H1 (cell line): ENCODE measurements at regions not wholly inside any gene's neighbourhood (a gene's known extent, or its start where the extent isn't known, plus 50 kb on each side); places are given as distances from the start of the nearest gene placed in this dataset.

Source experiments
- CTCF ChIA-PET: fragments of 300-600 bp; sonication (Branson Sonifier 250); formaldehyde crosslinking; loops from one replicate; lab custom pipeline; 2021; ENCODE audit not compliant: partially characterized antibody; lab: Charles Lee
- POLR2A ChIA-PET: fragments of 300-600 bp; sonication (Branson Sonifier 250); formaldehyde crosslinking; loops from one replicate; lab custom pipeline; 2021; ENCODE audit warnings: inconsistent platforms; ENCODE audit not compliant: partially characterized antibody; lab: Charles Lee
- DNase-seq, 2 experiments: peaks; one replicate each; pipeline versions ENCODE4 v3.0.0 to v3.0.0-alpha.2; 2010 to 2022; ENCODE audit warnings: low spot score in 2 of 2, low read depth in 1 of 2, mixed read lengths in 1 of 2
- FAIRE-seq: peaks from 2 replicates; lab custom pipeline; 2011; peaks lifted over from hg19 to GRCh38; lab: Jason Lieb, UNC
- H2AFZ ChIP-seq: 2 replicates; pipeline ENCODE4 v1.8.1; 2012; ENCODE audit warnings: low read length, inconsistent platforms
- H2AK5ac ChIP-seq: 2 replicates; pipeline ENCODE4 v1.6.1; 2013; ENCODE audit warnings: low read depth, low read length
- H2BK120ac ChIP-seq: replicated peaks from 2 replicates; pipeline ENCODE3; 2013; ENCODE audit warnings: low read depth, low read length, inconsistent platforms
- H2BK12ac ChIP-seq: 2 replicates; pipeline ENCODE4 v1.6.1; 2013; ENCODE audit warnings: low read depth, low read length
- H2BK15ac ChIP-seq: 2 replicates; pipeline ENCODE4 v1.6.1; 2013; ENCODE audit warnings: low read length
- H2BK20ac ChIP-seq: 2 replicates; pipeline ENCODE4 v1.6.1; 2013; ENCODE audit warnings: low read length
- H2BK5ac ChIP-seq: 2 replicates; pipeline ENCODE4 v1.6.1; 2013; ENCODE audit warnings: low read depth, low read length
- H3K14ac ChIP-seq: 2 replicates; pipeline ENCODE4 v1.6.1; 2013; ENCODE audit warnings: inconsistent platforms; ENCODE audit not compliant: insufficient read length
- H3K18ac ChIP-seq: 2 replicates; pipeline ENCODE4 v1.6.1; 2013; ENCODE audit warnings: low read length; ENCODE audit errors: extremely low read depth
- H3K23ac ChIP-seq: 2 replicates; pipeline ENCODE4 v1.6.1; 2013; ENCODE audit warnings: inconsistent platforms; ENCODE audit not compliant: insufficient read length
- H3K23me2 ChIP-seq: 2 replicates; pipeline ENCODE4 v1.6.1; 2013; ENCODE audit warnings: low read depth, low read length
- H3K27ac ChIP-seq: 2 replicates; pipeline ENCODE4 v1.6.1; 2011; ENCODE audit warnings: low read depth, low read length, inconsistent platforms
- H3K27me3 ChIP-seq, 4 experiments: replicated peaks in 1 of 4; 1 replicate in 1 of 4; 2 replicates in 3 of 4; pipeline versions ENCODE4 v1.6.1 to v1.8.1; 2011 to 2013; ENCODE audit warnings: low read length in 3 of 4, mild to moderate bottlenecking in 3 of 4, inconsistent platforms in 2 of 4, mixed read lengths in 2 of 4, moderate library complexity in 1 of 4; ENCODE audit not compliant: control insufficient read depth in 3 of 4, insufficient read depth in 3 of 4; ENCODE audit errors: extremely low read depth in 1 of 4
- H3K36me3 ChIP-seq, 4 experiments: 2 replicates each; pipeline versions ENCODE4 v1.6.1 to v1.8.1; 2011 to 2013; ENCODE audit warnings: mild to moderate bottlenecking in 4 of 4, low read length in 3 of 4, moderate library complexity in 2 of 4, control low read depth in 1 of 4, inconsistent platforms in 1 of 4; ENCODE audit not compliant: insufficient read depth in 4 of 4, control insufficient read depth in 2 of 4
- H3K4ac ChIP-seq: replicated peaks from 2 replicates; pipeline ENCODE3; 2013; ENCODE audit warnings: low read length, low read depth, mixed read lengths, inconsistent platforms; ENCODE audit not compliant: insufficient read length
- H3K4me1 ChIP-seq, 4 experiments: replicated peaks in 1 of 4; 1 replicate in 1 of 4; 2 replicates in 3 of 4; pipeline versions ENCODE4 v1.6.1 to v1.8.1; 2011 to 2013; ENCODE audit warnings: low read length in 3 of 4, inconsistent platforms in 2 of 4, mixed read lengths in 1 of 4; ENCODE audit not compliant: insufficient read depth in 4 of 4, control insufficient read depth in 3 of 4
- H3K4me2 ChIP-seq, 2 experiments: 2 replicates each; pipeline versions ENCODE4 v1.6.1 to v1.8.1; 2011 to 2013; ENCODE audit warnings: low read depth in 2 of 2, low read length in 2 of 2, control low read depth in 1 of 2, inconsistent platforms in 1 of 2, mild to moderate bottlenecking in 1 of 2; ENCODE audit not compliant: insufficient read depth in 1 of 2
- H3K4me3 ChIP-seq, 4 experiments: fragments of 200-600, 300-600 bp in 1 of 4; sonication (generic), shearing (Covaris generic), sonication (Bioruptor Twin) in 1 of 4; 2 replicates each; pipeline versions ENCODE4 v1.5.1 to v1.8.1; 2011 to 2016; ENCODE audit warnings: low read length in 4 of 4, low read depth in 3 of 4, control low read depth in 2 of 4, inconsistent platforms in 2 of 4, mild to moderate bottlenecking in 2 of 4, mixed read lengths in 1 of 4, moderate library complexity in 1 of 4; ENCODE audit not compliant: insufficient read depth in 2 of 4; ENCODE audit errors: extremely low read depth in 1 of 4
- H3K56ac ChIP-seq: replicated peaks from 2 replicates; pipeline ENCODE3; 2013; ENCODE audit warnings: low read depth, mild to moderate bottlenecking, mixed read lengths, low read length, inconsistent platforms; ENCODE audit not compliant: insufficient read length
- H3K79me1 ChIP-seq: 2 replicates; pipeline ENCODE4 v1.6.1; 2013; ENCODE audit warnings: low read depth, low read length, control low read depth
- H3K79me2 ChIP-seq, 2 experiments: 2 replicates each; pipeline versions ENCODE4 v1.6.1 to v1.8.1; 2012 to 2013; ENCODE audit warnings: low read length in 2 of 2, mild to moderate bottlenecking in 2 of 2, inconsistent platforms in 1 of 2; ENCODE audit not compliant: insufficient read depth in 2 of 2, control insufficient read depth in 1 of 2
- H3K9ac ChIP-seq, 4 experiments: replicated peaks in 1 of 4; 1 replicate in 1 of 4; 2 replicates in 3 of 4; pipeline versions ENCODE4 v1.6.1 to v1.8.1; 2011 to 2013; ENCODE audit warnings: low read depth in 3 of 4, low read length in 3 of 4, control low read depth in 2 of 4, mild to moderate bottlenecking in 2 of 4, moderate library complexity in 2 of 4, inconsistent platforms in 1 of 4; ENCODE audit errors: extremely low read depth in 1 of 4
- H3K9me3 ChIP-seq, 2 experiments: 2 replicates each; pipeline versions ENCODE4 v1.6.1 to v1.8.1; 2012 to 2013; ENCODE audit warnings: mild to moderate bottlenecking in 2 of 2, moderate library complexity in 2 of 2, control low read depth in 1 of 2, inconsistent platforms in 1 of 2, low read depth in 1 of 2, low read length in 1 of 2, mixed read lengths in 1 of 2; ENCODE audit not compliant: insufficient read depth in 2 of 2
- H4K20me1 ChIP-seq, 2 experiments: replicated peaks in 1 of 2; 2 replicates each; pipeline versions ENCODE3 to v1.8.1; 2011 to 2013; ENCODE audit warnings: inconsistent platforms in 2 of 2, low read length in 2 of 2, mild to moderate bottlenecking in 1 of 2; ENCODE audit not compliant: insufficient read depth in 2 of 2, control insufficient read depth in 1 of 2
- H4K5ac ChIP-seq: 2 replicates; pipeline ENCODE4 v1.6.1; 2013; ENCODE audit warnings: low read length, low read depth, mixed read lengths, inconsistent platforms; ENCODE audit not compliant: insufficient read length
- H4K8ac ChIP-seq: 2 replicates; pipeline ENCODE4 v1.8.0; 2013; ENCODE audit warnings: mild to moderate bottlenecking, moderate library complexity, low read length, inconsistent platforms; ENCODE audit not compliant: insufficient read depth; ENCODE audit errors: extremely low read depth
- H4K91ac ChIP-seq: replicated peaks from 2 replicates; pipeline ENCODE3; 2013; ENCODE audit warnings: low read length, mixed read lengths, inconsistent platforms; ENCODE audit not compliant: insufficient read length
- ATF3 ChIP-seq: IDR thresholded peaks from 2 replicates; pipeline ENCODE4 v1.6.1; 2011; ENCODE audit warnings: low read depth, mild to moderate bottlenecking, low read length; ENCODE audit not compliant: insufficient read depth
- BRCA1 ChIP-seq: IDR thresholded peaks from 2 replicates; pipeline ENCODE4 v1.6.1; 2012; ENCODE audit warnings: low read depth, low read length, improper control_type of control experiment
- CBX5 ChIP-seq: fragments of 300-800, 300-1000 bp; sonication (generic); IDR thresholded peaks from 2 replicates; pipeline ENCODE4 v1.7.1; 2016; ENCODE audit warnings: antibody characterized with exemption, low read length, low read depth
- CBX8 ChIP-seq: fragments of 300-800, 300-1000 bp; sonication (generic); IDR thresholded peaks from 2 replicates; pipeline ENCODE4 v1.7.1; 2016; ENCODE audit warnings: low read depth, low read length, borderline replicate concordance
- EP300 ChIP-seq, 2 experiments: IDR thresholded peaks; 1 replicate in 1 of 2; 2 replicates in 1 of 2; pipeline ENCODE4 v1.6.1; 2011 to 2012; ENCODE audit warnings: low read depth in 2 of 2, low read length in 2 of 2, mild to moderate bottlenecking in 2 of 2, borderline replicate concordance in 1 of 2, inconsistent platforms in 1 of 2, moderate library complexity in 1 of 2
- FOSL1 ChIP-seq: IDR thresholded peaks from 2 replicates; pipeline ENCODE4 v1.6.1; 2011; ENCODE audit warnings: mild to moderate bottlenecking, low read depth, low read length, moderate library complexity; ENCODE audit not compliant: insufficient read depth
- KDM5A ChIP-seq: fragments of 200-600 bp; IDR thresholded peaks from 2 replicates; pipeline ENCODE4 v1.7.1; 2012; ENCODE audit warnings: mild to moderate bottlenecking, low read length, inconsistent platforms, mixed read lengths
- POLR2AphosphoS5 ChIP-seq: IDR thresholded peaks from 2 replicates; pipeline ENCODE4 v1.6.1; 2011; ENCODE audit warnings: low read depth, low read length
- RAD21 ChIP-seq, 2 experiments: IDR thresholded peaks in 1 of 2; conservative IDR thresholded peaks in 1 of 2; 2 replicates each; pipeline ENCODE4 v1.6.1; 2011; ENCODE audit warnings: low read depth in 2 of 2, low read length in 2 of 2, improper control_type of control experiment in 1 of 2, inconsistent platforms in 1 of 2, mild to moderate bottlenecking in 1 of 2, moderate library complexity in 1 of 2
- RNF2 ChIP-seq: fragments of 200-900, 300-1000 bp; sonication (generic); IDR thresholded peaks from 2 replicates; pipeline ENCODE4 v1.7.1; 2016; ENCODE audit warnings: borderline replicate concordance, low read depth, mild to moderate bottlenecking, antibody characterized with exemption, low read length; ENCODE audit not compliant: poor library complexity, severe bottlenecking; ENCODE audit errors: missing control alignments
- SIRT6 ChIP-seq: IDR thresholded peaks from one replicate; pipeline ENCODE4 v1.7.1; 2012; ENCODE audit warnings: low read length, inconsistent platforms
- SIX5 ChIP-seq: IDR thresholded peaks from 2 replicates; pipeline ENCODE4 v1.6.1; 2011; ENCODE audit warnings: mild to moderate bottlenecking, low read depth, low read length
- SP4 ChIP-seq: IDR thresholded peaks from 2 replicates; pipeline ENCODE4 v1.6.1; 2012; ENCODE audit warnings: low read length, inconsistent platforms
- YY1 ChIP-seq: IDR thresholded peaks from 2 replicates; pipeline ENCODE4 v1.6.1; 2011; ENCODE audit warnings: low read depth, mild to moderate bottlenecking, low read length
- WGBS, 2 experiments: shearing (Covaris generic) in 1 of 2; methylation state at CpG; one replicate each; pipeline versions ENCODE4 v1.1.6 to v1.1.7; 2013 to 2015; ENCODE audit warnings: low lambda C conversion rate in 2 of 2, mixed read lengths in 2 of 2, inconsistent platforms in 1 of 2, low coverage in 1 of 2, missing lambda C conversion rate in 1 of 2; ENCODE audit not compliant: insufficient replicate concordance in 2 of 2, insufficient coverage in 1 of 2, insufficient read length in 1 of 2; ENCODE audit errors: extremely low coverage in 1 of 2, missing lambda C conversion rate in 1 of 2; 5-methylcytosine and 5-hydroxymethylcytosine counted together

DNA sequence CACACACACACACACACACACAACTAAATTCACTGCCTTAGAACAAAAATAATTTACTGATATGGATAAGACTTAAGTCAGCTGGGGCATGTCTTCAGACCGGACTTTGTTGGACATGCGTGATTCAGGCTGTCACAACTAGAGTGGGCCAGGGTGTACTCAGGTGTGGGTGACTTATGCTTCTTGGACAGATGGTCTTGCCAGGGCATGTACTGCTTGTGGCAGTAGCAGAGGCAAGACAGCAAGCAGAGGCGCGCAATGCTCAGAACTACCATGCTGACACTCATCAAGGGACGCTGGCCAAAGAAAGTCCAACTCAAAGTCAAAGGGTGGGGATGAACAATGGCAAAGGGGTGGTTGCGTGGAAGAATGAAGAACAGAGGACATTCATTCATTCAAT lies 437.5 kb downstream of the CBLN4 start:
- Histone ChIP-seq H4K91ac (no peak overlapping the region), H3K4ac (no peak overlapping the region), H3K4me1 (no peaks in the 10 kb centered on the region), H2BK5ac (no peak overlapping the region), H2AFZ (no peak overlapping the region), H3K14ac (no peak overlapping the region), H3K23ac (no peak overlapping the region), H3K27ac (no peak overlapping the region), H3K4me3 (no peak overlapping the region), H2AK5ac (no peak overlapping the region), H2BK120ac (no peak overlapping the region), H2BK20ac (no peak overlapping the region), H4K20me1 (no peaks in the 10 kb centered on the region), H3K4me2 (no peak overlapping the region), H3K9me3 (no peaks in the 10 kb centered on the region; a peak in 1 of 4 replicates), H3K23me2 (no peaks in the 10 kb centered on the region), H3K9ac (no peak overlapping the region), H3K27me3 (no peaks in the 10 kb centered on the region), H3K79me2 (no peaks in the 10 kb centered on the region), H4K8ac (no peak overlapping the region), H3K36me3 (no peaks in the 10 kb centered on the region), H3K79me1 (no peaks in the 10 kb centered on the region), H3K18ac (no peak overlapping the region), H2BK12ac (no peak overlapping the region), H4K5ac (no peak overlapping the region), H2BK15ac (no peak overlapping the region), H3K56ac (no peak overlapping the region)
- DNase-seq (no peak), FAIRE-seq (no peak)
- 96% methylated on average over 6 of the region's 6 CpGs; no CpG with 5 or more reads in 1 of the 2 experiments for WGBS, 2 experiments
- ChIA-PET CTCF (no interaction called here), POLR2A (no interaction called here)
- TF ChIP-seq SIRT6, result no peak
- TF ChIP-seq FOSL1, result no peak
- TF ChIP-seq RAD21 (IDR thresholded peaks at IDR 0.05 in 1 of 2, conservative IDR thresholded peaks at IDR 0.05 in 1 of 2; ENCODE audit: low read depth in 2 of 2, low read length in 2 of 2), result no peak
- no peak for TF ChIP-seq CBX8
- no peak for TF ChIP-seq BRCA1
- no peak for TF ChIP-seq CBX5
- no peak for TF ChIP-seq POLR2AphosphoS5
- no peak for TF ChIP-seq SIX5
- TF ChIP-seq YY1, result no peak
- no peak for TF ChIP-seq RNF2
- no peak for TF ChIP-seq ATF3
- no peak for TF ChIP-seq KDM5A
- no peak for TF ChIP-seq EP300 (IDR thresholded peaks at IDR 0.05; ENCODE audit: borderline replicate concordance in 1 of 2, low read depth in 2 of 2, low read length in 2 of 2)
- TF ChIP-seq SP4, result no peak
